Astrocyte (in vitro differentiated cells and primary cell): ENCODE measurements at regions not wholly inside any gene's neighbourhood (a gene's known extent, or its start where the extent isn't known, plus 50 kb on each side); places are given as distances from the start of the nearest gene placed in this dataset.

ENCODE experiments used
- DNase-seq: peaks from one replicate; pipeline ENCODE4 v3.0.0-alpha.2; 2010; ENCODE audit warnings: low read depth
- FAIRE-seq: peaks from 2 replicates; lab custom pipeline; 2011; peaks lifted over from hg19 to GRCh38; lab: Jason Lieb, UNC
- H2AFZ ChIP-seq: 2 replicates; pipeline ENCODE4 v1.6.0; 2012; ENCODE audit warnings: low read depth, low read length, inconsistent platforms
- H3K27ac ChIP-seq: 2 replicates; pipeline ENCODE4 v1.5.1; 2011; ENCODE audit warnings: low read depth, low read length, inconsistent platforms
- H3K27me3 ChIP-seq: 2 replicates; pipeline ENCODE4 v1.6.0; 2011; ENCODE audit warnings: low read length, inconsistent platforms; ENCODE audit not compliant: insufficient read depth
- H3K36me3 ChIP-seq: 2 replicates; pipeline ENCODE4 v1.5.1; 2011; ENCODE audit warnings: low read length, inconsistent platforms; ENCODE audit not compliant: insufficient read depth
- H3K4me1 ChIP-seq: 2 replicates; pipeline ENCODE4 v1.5.1; 2011; ENCODE audit warnings: low read length, inconsistent platforms; ENCODE audit not compliant: insufficient read depth
- H3K4me2 ChIP-seq: 2 replicates; pipeline ENCODE4 v1.6.0; 2012; ENCODE audit warnings: low read length, inconsistent platforms
- H3K4me3 ChIP-seq: 2 replicates; pipeline ENCODE4 v1.5.1; 2011; ENCODE audit warnings: low read depth, mild to moderate bottlenecking, low read length, inconsistent platforms; ENCODE audit not compliant: insufficient read depth
- H3K79me2 ChIP-seq: 2 replicates; pipeline ENCODE4 v1.6.0; 2012; ENCODE audit warnings: mild to moderate bottlenecking, low read length, inconsistent platforms; ENCODE audit not compliant: insufficient read depth
- H3K9ac ChIP-seq: 2 replicates; pipeline ENCODE4 v1.6.0; 2012; ENCODE audit warnings: mild to moderate bottlenecking, low read length, inconsistent platforms
- H3K9me3 ChIP-seq: 2 replicates; pipeline ENCODE4 v1.5.1; 2012; ENCODE audit warnings: low read depth, mild to moderate bottlenecking, low read length, inconsistent platforms; ENCODE audit not compliant: insufficient read depth
- H4K20me1 ChIP-seq: 2 replicates; pipeline ENCODE4 v1.6.0; 2012; ENCODE audit warnings: low read length, inconsistent platforms; ENCODE audit not compliant: insufficient read depth
- H3K27ac Mint-ChIP-seq: one replicate; pipeline ENCODE4 v1.8.0; 2021; ENCODE audit warnings: mild to moderate bottlenecking, mixed read lengths; ENCODE audit not compliant: unreplicated experiment
- H3K27me3 Mint-ChIP-seq: one replicate; pipeline ENCODE4 v1.8.0; 2021; ENCODE audit warnings: low read depth, mixed read lengths; ENCODE audit not compliant: unreplicated experiment
- H3K36me3 Mint-ChIP-seq: one replicate; pipeline ENCODE4 v1.8.0; 2021; ENCODE audit warnings: low read depth, mixed read lengths; ENCODE audit not compliant: unreplicated experiment
- H3K4me1 Mint-ChIP-seq: one replicate; pipeline ENCODE4 v1.8.0; 2021; ENCODE audit warnings: low read depth, mixed read lengths; ENCODE audit not compliant: unreplicated experiment
- H3K4me3 Mint-ChIP-seq: one replicate; pipeline ENCODE4 v1.8.0; 2021; ENCODE audit warnings: mild to moderate bottlenecking, moderate library complexity, mixed read lengths; ENCODE audit not compliant: unreplicated experiment
- H3K9me3 Mint-ChIP-seq: one replicate; pipeline ENCODE4 v1.8.0; 2021; ENCODE audit warnings: mild to moderate bottlenecking, mixed read lengths; ENCODE audit not compliant: unreplicated experiment
- EZH2 ChIP-seq: IDR thresholded peaks from 2 replicates; pipeline ENCODE4 v1.6.1; 2012; ENCODE audit warnings: mild to moderate bottlenecking, low read length, inconsistent platforms; ENCODE audit not compliant: insufficient read depth
- TF ChIP-seq, protein P1 (sequence below): IDR thresholded peaks from 2 replicates; pipeline ENCODE4 v1.5.1; 2011; ENCODE audit warnings: low read depth, mild to moderate bottlenecking, inconsistent platforms, low read length, moderate library complexity; ENCODE audit not compliant: insufficient read depth

GRCh38 chr12:16920451-16920850 is 314.5 kb upstream of the LMO3 start:
- no peak overlapping the region for H3K27ac Mint-ChIP-seq
- H3K4me3 Mint-ChIP-seq = no peak overlapping the region
- no peaks in the 10 kb centered on the region for H3K36me3 Mint-ChIP-seq
- FAIRE-seq (no peak), DNase-seq (no peak)
- Histone ChIP-seq H3K27ac (no peak overlapping the region), H3K79me2 (no peaks in the 10 kb centered on the region), H2AFZ (no peak overlapping the region), H3K27me3 (no peaks in the 10 kb centered on the region), H3K4me2 (no peak overlapping the region), H3K36me3 (no peaks in the 10 kb centered on the region), H3K9ac (no peak overlapping the region), H4K20me1 (no peaks in the 10 kb centered on the region), H3K9me3 (peaks cover 10% of the 10 kb centered on the region), H3K4me1 (no peaks in the 10 kb centered on the region), H3K4me3 (no peak overlapping the region)
- no peak for TF ChIP-seq EZH2
- H3K4me1 Mint-ChIP-seq = no peaks in the 10 kb centered on the region
- peaks cover 4% of the 10 kb centered on the region for H3K9me3 Mint-ChIP-seq
- H3K27me3 Mint-ChIP-seq = no peaks in the 10 kb centered on the region

DNA sequence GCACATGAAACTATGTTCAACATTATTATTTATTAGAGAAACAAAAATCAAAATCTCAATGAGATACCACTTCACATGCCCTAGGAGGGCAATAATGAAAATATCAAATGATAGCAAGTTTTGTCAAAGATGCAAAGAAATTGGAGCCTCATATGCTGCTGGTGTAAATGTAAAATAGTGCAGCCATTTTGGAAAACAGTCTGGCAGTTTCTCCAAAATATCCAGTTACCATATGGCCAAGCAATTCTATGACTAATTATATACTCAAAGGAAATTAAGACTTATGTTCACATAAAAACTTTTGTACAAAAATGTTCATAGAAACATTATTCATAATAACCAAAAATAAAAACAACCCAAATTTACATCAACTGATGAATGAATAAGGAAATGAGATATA is 313.6 kb upstream of the LMO3 start:
- DNase-seq (no peak), FAIRE-seq (no peak)
- Histone ChIP-seq H3K4me3 (no peak overlapping the region), H4K20me1 (no peaks in the 10 kb centered on the region), H3K36me3 (no peaks in the 10 kb centered on the region), H3K27me3 (no peaks in the 10 kb centered on the region), H3K9ac (no peak overlapping the region), H3K4me1 (no peaks in the 10 kb centered on the region), H2AFZ (no peak overlapping the region), H3K4me2 (no peak overlapping the region), H3K79me2 (no peaks in the 10 kb centered on the region), H3K9me3 (peaks cover 7% of the 10 kb centered on the region), H3K27ac (no peak overlapping the region)
- Mint-ChIP-seq H3K4me3 (no peak overlapping the region), H3K9me3 (peaks cover 4% of the 10 kb centered on the region), H3K36me3 (no peaks in the 10 kb centered on the region), H3K27ac (no peak overlapping the region), H3K27me3 (no peaks in the 10 kb centered on the region), H3K4me1 (no peaks in the 10 kb centered on the region)
- TF ChIP-seq, protein P1, sequence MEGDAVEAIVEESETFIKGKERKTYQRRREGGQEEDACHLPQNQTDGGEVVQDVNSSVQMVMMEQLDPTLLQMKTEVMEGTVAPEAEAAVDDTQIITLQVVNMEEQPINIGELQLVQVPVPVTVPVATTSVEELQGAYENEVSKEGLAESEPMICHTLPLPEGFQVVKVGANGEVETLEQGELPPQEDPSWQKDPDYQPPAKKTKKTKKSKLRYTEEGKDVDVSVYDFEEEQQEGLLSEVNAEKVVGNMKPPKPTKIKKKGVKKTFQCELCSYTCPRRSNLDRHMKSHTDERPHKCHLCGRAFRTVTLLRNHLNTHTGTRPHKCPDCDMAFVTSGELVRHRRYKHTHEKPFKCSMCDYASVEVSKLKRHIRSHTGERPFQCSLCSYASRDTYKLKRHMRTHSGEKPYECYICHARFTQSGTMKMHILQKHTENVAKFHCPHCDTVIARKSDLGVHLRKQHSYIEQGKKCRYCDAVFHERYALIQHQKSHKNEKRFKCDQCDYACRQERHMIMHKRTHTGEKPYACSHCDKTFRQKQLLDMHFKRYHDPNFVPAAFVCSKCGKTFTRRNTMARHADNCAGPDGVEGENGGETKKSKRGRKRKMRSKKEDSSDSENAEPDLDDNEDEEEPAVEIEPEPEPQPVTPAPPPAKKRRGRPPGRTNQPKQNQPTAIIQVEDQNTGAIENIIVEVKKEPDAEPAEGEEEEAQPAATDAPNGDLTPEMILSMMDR = no peak
- TF ChIP-seq EZH2 = no peak

- Histone ChIP-seq H3K36me3 (no peaks in the 10 kb centered on the region), H3K27ac (no peak overlapping the region), H2AFZ (no peak overlapping the region), H3K4me2 (no peak overlapping the region), H3K9ac (no peak overlapping the region), H3K4me3 (no peak overlapping the region), H3K9me3 (peaks cover 7% of the 10 kb centered on the region), H3K79me2 (no peaks in the 10 kb centered on the region), H4K20me1 (no peaks in the 10 kb centered on the region), H3K27me3 (no peaks in the 10 kb centered on the region), H3K4me1 (no peaks in the 10 kb centered on the region)
- FAIRE-seq (no peak), DNase-seq (no peak)
- Mint-ChIP-seq H3K27ac (no peak overlapping the region), H3K4me1 (peaks cover 3% of the 10 kb centered on the region), H3K27me3 (no peaks in the 10 kb centered on the region), H3K4me3 (no peak overlapping the region), H3K36me3 (no peaks in the 10 kb centered on the region), H3K9me3 (peaks cover 6% of the 10 kb centered on the region)
- TF ChIP-seq, protein P1 = no peak
- TF ChIP-seq EZH2 = no peak
These were observed 308.9 kb upstream of the LMO3 start for GRCh38 chr12:16914853-16915252.
